K562 (cell line): ENCODE measurements at regions not wholly inside any gene's neighbourhood (a gene's known extent, or its start where the extent isn't known, plus 50 kb on each side); places are given as distances from the start of the nearest gene placed in this dataset.

Experiments used
- ATAC-seq: fragments of 200-7000 bp; cut with Tn5 transposase; 3 replicates; pipeline ENCODE4 v1.9.1; 2020; ENCODE audit warnings: moderate library complexity
- BruUV-seq: library from RNA; stranded (reverse); fragments of 400-500 nt; replicated peaks from 2 replicates; lab custom pipeline; 2021; lab: Mats Ljungman, UMichigan
- CTCF ChIA-PET: fragments of 300-600 bp; formaldehyde crosslinking; extraction: SDS; loops from one replicate; lab custom pipeline; 2021; ENCODE audit warnings: low intra/inter-chr PET ratio; lab: Yijun Ruan, JAX
- POLR2A ChIA-PET: fragments of 300-600, 350-650 bp; sonication (Branson Sonifier 250); formaldehyde crosslinking; extraction: SDS; loops from one replicate; lab custom pipeline; 2021; ENCODE audit warnings: antibody characterized with exemption, inconsistent platforms; lab: Yijun Ruan, JAX
- DNase-seq, 4 experiments: peaks; one replicate each; pipeline versions ENCODE4 v3.0.0 to v3.0.0-alpha.2; 2011 to 2018; ENCODE audit warnings: low spot score in 3 of 4, mixed read lengths in 3 of 4; ENCODE audit errors: extremely low read depth in 1 of 4
- FAIRE-seq: peaks from 2 replicates; lab custom pipeline; 2011; peaks lifted over from hg19 to GRCh38; lab: Jason Lieb, UNC
- H2AFZ ChIP-seq: 2 replicates; pipeline ENCODE4 v1.6.0; 2011; ENCODE audit warnings: low read depth, low read length, control low read depth, inconsistent platforms
- H3K27ac ChIP-seq: fragments of 200-600 bp; 3 replicates; pipeline ENCODE4 v1.8.0; 2011; ENCODE audit warnings: low read depth, mild to moderate bottlenecking, control low read depth, inconsistent platforms, low read length, moderate library complexity, mixed read lengths; ENCODE audit errors: extremely low read depth
- H3K27me3 ChIP-seq, 2 experiments: fragments of 300-600 bp in 1 of 2; 2 replicates in 1 of 2; 3 replicates in 1 of 2; pipeline versions ENCODE4 v1.6.0 to v1.8.0; 2011; ENCODE audit warnings: inconsistent platforms in 2 of 2, low read length in 2 of 2, mild to moderate bottlenecking in 1 of 2, mixed read lengths in 1 of 2, moderate library complexity in 1 of 2; ENCODE audit not compliant: control insufficient read depth in 2 of 2, insufficient read depth in 2 of 2
- H3K36me3 ChIP-seq: fragments of 300-600 bp; 3 replicates; pipeline ENCODE4 v1.8.0; 2011; ENCODE audit warnings: mild to moderate bottlenecking, low read length, inconsistent platforms; ENCODE audit not compliant: control insufficient read depth, insufficient read depth
- H3K4me1 ChIP-seq, 2 experiments: fragments of 200-600 bp in 1 of 2; replicated peaks in 1 of 2; 2 replicates in 1 of 2; 3 replicates in 1 of 2; pipeline versions ENCODE4 v1.5.1 to v1.8.0; 2011; ENCODE audit warnings: inconsistent platforms in 2 of 2, low read length in 2 of 2, mild to moderate bottlenecking in 1 of 2, mixed read lengths in 1 of 2, moderate library complexity in 1 of 2; ENCODE audit not compliant: control insufficient read depth in 2 of 2, insufficient read depth in 2 of 2
- H3K4me2 ChIP-seq: 2 replicates; pipeline ENCODE4 v1.6.1; 2011; ENCODE audit warnings: low read length, control low read depth, inconsistent platforms, mixed read lengths; ENCODE audit not compliant: insufficient read depth
- H3K4me3 ChIP-seq: fragments of 200-600 bp; sonication (generic), shearing (Covaris generic); 2 replicates; pipeline ENCODE4 v1.5.1; 2016; ENCODE audit warnings: control low read depth, inconsistent platforms
- H3K79me2 ChIP-seq: fragments of 200-600 bp; 3 replicates; pipeline ENCODE4 v1.8.0; 2011; ENCODE audit warnings: low read length, inconsistent platforms; ENCODE audit not compliant: control insufficient read depth, insufficient read depth
- H3K9ac ChIP-seq, 2 experiments: 2 replicates each; pipeline versions ENCODE4 v1.6.0 to v1.6.1; 2011; ENCODE audit warnings: low read depth in 2 of 2, low read length in 2 of 2, control low read depth in 1 of 2, inconsistent platforms in 1 of 2, mild to moderate bottlenecking in 1 of 2, mixed read lengths in 1 of 2; ENCODE audit not compliant: insufficient read depth in 1 of 2
- H3K9me1 ChIP-seq: one replicate; pipeline ENCODE4 v1.6.0; 2011; ENCODE audit warnings: inconsistent platforms, mild to moderate bottlenecking, low read length, moderate library complexity; ENCODE audit not compliant: control insufficient read depth, insufficient read depth
- H3K9me3 ChIP-seq: replicated peaks from 2 replicates; pipeline ENCODE4 v1.5.1; 2011; ENCODE audit warnings: low read depth, low read length, inconsistent platforms; ENCODE audit not compliant: control insufficient read depth, insufficient read depth
- H4K20me1 ChIP-seq: replicated peaks from 2 replicates; pipeline ENCODE4 v1.6.1; 2011; ENCODE audit warnings: low read length, inconsistent platforms, mixed read lengths; ENCODE audit not compliant: control insufficient read depth, insufficient read depth
- ASH1L ChIP-seq: fragments of 450-650 bp; IDR thresholded peaks from 2 replicates; pipeline ENCODE4 v1.6.1; 2018; ENCODE audit warnings: borderline replicate concordance, mild to moderate bottlenecking, low read depth; ENCODE audit not compliant: partially characterized antibody
- NFRKB ChIP-seq: fragments of 450-650 bp; IDR thresholded peaks from 2 replicates; pipeline ENCODE4 v1.6.1; 2016; ENCODE audit warnings: low read depth
- SNAPC5 ChIP-seq: fragments of 250-450 bp; sonication (Bioruptor Pico); IDR thresholded peaks from 2 replicates; pipeline ENCODE4 v1.8.0; 2021; ENCODE audit warnings: moderate library complexity, mild to moderate bottlenecking, inconsistent platforms
- SRSF9 ChIP-seq: fragments of 200-400 bp; formaldehyde crosslinking; IDR thresholded peaks from 2 replicates; pipeline ENCODE4 v1.6.1; 2017; ENCODE audit warnings: low read depth, low read length, borderline replicate concordance
- ZNF318 ChIP-seq, 2 experiments: fragments of 450-650 bp; IDR thresholded peaks; 2 replicates each; pipeline ENCODE4 v1.6.1; 2016; ENCODE audit warnings: mild to moderate bottlenecking in 2 of 2, borderline replicate concordance in 1 of 2, low read depth in 1 of 2, moderate library complexity in 1 of 2
- WGBS: fragments of 100-300 bp; shearing (Covaris generic); methylation state at CpG from one replicate; pipeline ENCODE4 v1.1.6; 2016; ENCODE audit warnings: low coverage, mixed read lengths; ENCODE audit not compliant: insufficient coverage; ENCODE audit errors: missing lambda C conversion rate; 5-methylcytosine and 5-hydroxymethylcytosine counted together
- in situ Hi-C: fragments of 300-500 bp; cut with MboI; formaldehyde crosslinking; loops from 4 replicates; pipeline ENCODE4 v1.15.0; 2018; ENCODE audit warnings: inconsistent platforms, mixed read lengths
- intact Hi-C: fragments of 100-400 bp; cut with micrococcal nuclease; formaldehyde crosslinking; loops from 2 replicates; pipeline ENCODE4 v1.14.2; 2022

GRCh38 chr3:34808287-34808686 is 831.0 kb upstream of the ARPP21 start:
- TF ChIP-seq SRSF9, result no peak
- H2AFZ ChIP-seq, result no peak overlapping the region
- BruUV-seq, result no TSS peak
- H3K4me1 ChIP-seq, result no peaks in the 10 kb centered on the region
- DNase-seq (no peak), ATAC-seq (no peak), FAIRE-seq (no peak)
- H4K20me1 ChIP-seq, result no peaks in the 10 kb centered on the region
- 0% methylated on average over 1 of the region's 1 CpG for WGBS
- in situ Hi-C loops, result no loop called here
- no peak overlapping the region for H3K9ac ChIP-seq
- no peaks in the 10 kb centered on the region; the same call in 1 of the 2 replicates for H3K9me3 ChIP-seq
- H3K9me1 ChIP-seq, result no peaks in the 10 kb centered on the region
- no peak overlapping the region for H3K27ac ChIP-seq
- H3K36me3 ChIP-seq, result no peaks in the 10 kb centered on the region
- H3K4me3 ChIP-seq, result no peak overlapping the region
- no peak overlapping the region for H3K4me2 ChIP-seq
- H3K79me2 ChIP-seq, result no peaks in the 10 kb centered on the region
- CTCF ChIA-PET, result no interaction called here
- H3K27me3 ChIP-seq, result no peaks in the 10 kb centered on the region
- POLR2A ChIA-PET, result no interaction called here
- intact Hi-C loops, result no loop called here

GRCh38 chr3:34828847-34829246 is 810.5 kb upstream of the ARPP21 start:
- Histone ChIP-seq H3K9ac (no peak overlapping the region), H3K27me3 (no peaks in the 10 kb centered on the region), H3K4me1 (no peaks in the 10 kb centered on the region), H3K9me3 (no peaks in the 10 kb centered on the region; the same call in 1 of the 2 replicates), H3K79me2 (no peaks in the 10 kb centered on the region), H3K4me3 (no peak overlapping the region), H3K27ac (no peak overlapping the region), H3K36me3 (no peaks in the 10 kb centered on the region), H3K4me2 (no peak overlapping the region), H2AFZ (no peak overlapping the region), H3K9me1 (no peaks in the 10 kb centered on the region), H4K20me1 (no peaks in the 10 kb centered on the region)
- ChIA-PET CTCF (no interaction called here), POLR2A (no interaction called here)
- FAIRE-seq, result no peak
- no peak for DNase-seq
- whole genome bisulfite sequencing, result 0% methylated on average over 2 of the region's 2 CpGs
- no TSS peak for BruUV-seq
- intact Hi-C loops (no loop called here), in situ Hi-C loops (no loop called here)
- ATAC-seq, result no peak
- no peak for TF ChIP-seq NFRKB
- no peak for TF ChIP-seq ZNF318 (IDR thresholded peaks at IDR 0.05; ENCODE audit: borderline replicate concordance in 1 of 2, low read depth in 1 of 2)
- TF ChIP-seq ASH1L, result no peak
- no peak for TF ChIP-seq SNAPC5 (CRISPR knock-in tag)
